Thoracic aorta (tissue), 2 donors: ENCODE measurements at regions not wholly inside any gene's neighbourhood (a gene's known extent, or its start where the extent isn't known, plus 50 kb on each side); places are given as distances from the start of the nearest gene placed in this dataset.

Source experiments
- ATAC-seq: fragments of 150-250 bp; one replicate; pipeline ENCODE4 v1.8.0; 2017; ENCODE audit warnings: low read depth; ENCODE audit not compliant: insufficient number of reproducible peaks, low FRiP score
- DNase-seq: peaks from one replicate; pipeline ENCODE4 v3.0.0-alpha.2; 2020; ENCODE audit warnings: low spot score
- H3K27ac ChIP-seq, 2 donors: fragments of 200-600 bp; sonication (generic); 1 replicate in 1 of 2; 2 replicates in 1 of 2; pipeline ENCODE4 v1.5.1; 2016; ENCODE audit warnings: mild to moderate bottlenecking in 2 of 2, moderate library complexity in 2 of 2
- H3K27me3 ChIP-seq: fragments of 200-600 bp; sonication (generic); replicated peaks from 2 replicates; pipeline ENCODE4 v1.6.0; 2016; ENCODE audit warnings: mild to moderate bottlenecking; ENCODE audit not compliant: insufficient read depth
- H3K36me3 ChIP-seq: fragments of 200-600 bp; sonication (generic); one replicate; pipeline ENCODE4 v1.5.1; 2016
- H3K4me1 ChIP-seq, 2 donors: fragments of 200-600 bp; sonication (generic); 1 replicate in 1 of 2; 2 replicates in 1 of 2; pipeline versions ENCODE4 v1.5.1 to v1.6.0; 2016; ENCODE audit warnings: low read depth in 2 of 2, mild to moderate bottlenecking in 1 of 2; ENCODE audit not compliant: control insufficient read depth in 1 of 2
- H3K4me3 ChIP-seq: fragments of 200-600 bp; sonication (generic); 2 replicates; pipeline ENCODE4 v1.5.1; 2016; ENCODE audit warnings: mild to moderate bottlenecking
- H3K9me3 ChIP-seq: fragments of 200-600 bp; sonication (generic); 2 replicates; pipeline ENCODE4 v1.5.1; 2016
- CTCF ChIP-seq: fragments of 200-600 bp; sonication (generic); IDR thresholded peaks from one replicate; pipeline ENCODE4 v1.5.1; 2019; ENCODE audit warnings: antibody characterized with exemption

- no peaks in the 10 kb centered on the region for H3K36me3 ChIP-seq
- TF ChIP-seq CTCF, result no peak
- H3K4me3 ChIP-seq, result no peak overlapping the region
- H3K27ac ChIP-seq, result no peak overlapping the region
- no peak for DNase-seq
- H3K27me3 ChIP-seq, result no peaks in the 10 kb centered on the region
- no peak for ATAC-seq
- H3K9me3 ChIP-seq, result no peaks in the 10 kb centered on the region
- peaks cover 18 to 24% of the 10 kb centered on the region in 2 donors for H3K4me1 ChIP-seq
Observed at GRCh38 chr1:70892140-70892539, 155.5 kb downstream of the PTGER3 start.

- ATAC-seq (no peak), DNase-seq (no peak)
- Histone ChIP-seq H3K9me3 (no peaks in the 10 kb centered on the region), H3K4me1 (peaks cover 18 to 24% of the 10 kb centered on the region in 2 donors), H3K27me3 (no peaks in the 10 kb centered on the region), H3K36me3 (no peaks in the 10 kb centered on the region), H3K4me3 (no peak overlapping the region), H3K27ac (no peak overlapping the region)
- no peak for TF ChIP-seq CTCF
Observed at GRCh38 chr1:70892930-70893329, 154.7 kb downstream of the PTGER3 start.

- DNase-seq (no peak), ATAC-seq (no peak)
- peaks cover 18 to 24% of the 10 kb centered on the region in 2 donors for H3K4me1 ChIP-seq
- H3K36me3 ChIP-seq, result no peaks in the 10 kb centered on the region
- no peak overlapping the region for H3K27ac ChIP-seq
- no peaks in the 10 kb centered on the region for H3K9me3 ChIP-seq
- no peak overlapping the region for H3K4me3 ChIP-seq
- TF ChIP-seq CTCF, result no peak
- no peaks in the 10 kb centered on the region for H3K27me3 ChIP-seq
Observed at GRCh38 chr1:70893381-70893780, 154.2 kb downstream of the PTGER3 start.

- no peaks in the 10 kb centered on the region for H3K9me3 ChIP-seq
Observed at GRCh38 chr1:70895531-70895930, 152.1 kb downstream of the PTGER3 start.

GRCh38 chr1:70896224-70896623 lies 151.4 kb downstream of the PTGER3 start:
- no peaks in the 10 kb centered on the region for H3K27me3 ChIP-seq
- H3K4me3 ChIP-seq, result no peak overlapping the region
- no peaks in the 10 kb centered on the region for H3K9me3 ChIP-seq
- no peaks in the 10 kb centered on the region for H3K36me3 ChIP-seq
- no peak for TF ChIP-seq CTCF
- H3K27ac ChIP-seq, result no peak overlapping the region
- DNase-seq (no peak), ATAC-seq (no peak)
- H3K4me1 ChIP-seq, result peaks cover 10 to 17% of the 10 kb centered on the region in 2 donors

More at GRCh38 chr1:70895531-70895930, 152.1 kb downstream of the PTGER3 start:
- TF ChIP-seq CTCF, result no peak
- Histone ChIP-seq H3K4me1 (peaks cover 16 to 24% of the 10 kb centered on the region in 2 donors), H3K27me3 (no peaks in the 10 kb centered on the region), H3K36me3 (no peaks in the 10 kb centered on the region), H3K27ac (peak overlapping the region in 1 of 2 donors; percentile 13), H3K4me3 (no peak overlapping the region)
- DNase-seq (no peak), ATAC-seq (no peak)
